ENCODE measurements at regions not wholly inside any gene's neighbourhood (a gene's known extent, or its start where the extent isn't known, plus 50 kb on each side); places are given as distances from the start of the nearest gene placed in this dataset.

DNA sequence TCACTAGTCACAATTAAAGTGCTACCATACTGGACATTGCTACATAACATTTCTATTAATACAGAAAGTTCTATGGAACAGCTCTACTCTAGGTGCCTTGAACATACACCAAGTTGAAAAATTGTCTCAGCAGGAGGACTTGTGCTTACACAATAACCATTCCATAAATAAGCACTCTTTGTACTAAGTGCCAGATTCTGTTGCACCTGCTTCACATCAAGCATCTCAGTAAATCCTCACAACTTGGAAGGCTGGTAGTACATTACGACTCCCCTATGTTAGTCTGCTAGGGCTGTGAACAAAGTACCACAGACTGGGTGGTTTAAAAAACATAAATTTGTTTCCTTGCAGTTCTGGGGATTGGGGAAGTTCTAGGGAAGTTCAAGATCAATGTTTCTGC lies 296.9 kb upstream of the NCKAP5 start:
- Histone ChIP-seq H3K9me3 (ENCODE audit: insufficient read depth, low read depth, low read length) (peaks cover 6% of the 10 kb centered on the region; the same call in 1 of the 2 replicates), H3K9ac (ENCODE audit: low read depth, low read length, poor library complexity, severe bottlenecking) (no peak overlapping the region), H3K4me2 (ENCODE audit: low read depth, low read length, poor library complexity, severe bottlenecking) (no peak overlapping the region), H3K36me3 (ENCODE audit: insufficient read depth, low read length) (no peaks in the 10 kb centered on the region), H3K9me2 (replicated peaks; ENCODE audit: low read depth, low read length) (no peaks in the 10 kb centered on the region), H3K4me1 (ENCODE audit: insufficient read depth, low read length, poor library complexity, severe bottlenecking) (no peaks in the 10 kb centered on the region), H4K20me1 (ENCODE audit: insufficient read depth, low read length, poor library complexity, severe bottlenecking) (no peaks in the 10 kb centered on the region), H3F3A (ENCODE audit: low read depth) (no peaks in the 10 kb centered on the region), H3K27me3 (ENCODE audit: insufficient read depth, low read length, poor library complexity, severe bottlenecking) (no peaks in the 10 kb centered on the region), H3K4me3 (ENCODE audit: low read length, poor library complexity, severe bottlenecking) (no peak overlapping the region), H3K79me2 (ENCODE audit: insufficient read depth, low read length) (no peaks in the 10 kb centered on the region), H2AFZ (ENCODE audit: low read length) (no peak overlapping the region)
- TF ChIP-seq EZH2phosphoT487 (IDR thresholded peaks at IDR 0.05; ENCODE audit: borderline replicate concordance) = no peak
- TF ChIP-seq, protein P1, sequence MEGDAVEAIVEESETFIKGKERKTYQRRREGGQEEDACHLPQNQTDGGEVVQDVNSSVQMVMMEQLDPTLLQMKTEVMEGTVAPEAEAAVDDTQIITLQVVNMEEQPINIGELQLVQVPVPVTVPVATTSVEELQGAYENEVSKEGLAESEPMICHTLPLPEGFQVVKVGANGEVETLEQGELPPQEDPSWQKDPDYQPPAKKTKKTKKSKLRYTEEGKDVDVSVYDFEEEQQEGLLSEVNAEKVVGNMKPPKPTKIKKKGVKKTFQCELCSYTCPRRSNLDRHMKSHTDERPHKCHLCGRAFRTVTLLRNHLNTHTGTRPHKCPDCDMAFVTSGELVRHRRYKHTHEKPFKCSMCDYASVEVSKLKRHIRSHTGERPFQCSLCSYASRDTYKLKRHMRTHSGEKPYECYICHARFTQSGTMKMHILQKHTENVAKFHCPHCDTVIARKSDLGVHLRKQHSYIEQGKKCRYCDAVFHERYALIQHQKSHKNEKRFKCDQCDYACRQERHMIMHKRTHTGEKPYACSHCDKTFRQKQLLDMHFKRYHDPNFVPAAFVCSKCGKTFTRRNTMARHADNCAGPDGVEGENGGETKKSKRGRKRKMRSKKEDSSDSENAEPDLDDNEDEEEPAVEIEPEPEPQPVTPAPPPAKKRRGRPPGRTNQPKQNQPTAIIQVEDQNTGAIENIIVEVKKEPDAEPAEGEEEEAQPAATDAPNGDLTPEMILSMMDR (conservative IDR thresholded peaks at IDR 0.05; ENCODE audit: low read length) = no peak

DNA sequence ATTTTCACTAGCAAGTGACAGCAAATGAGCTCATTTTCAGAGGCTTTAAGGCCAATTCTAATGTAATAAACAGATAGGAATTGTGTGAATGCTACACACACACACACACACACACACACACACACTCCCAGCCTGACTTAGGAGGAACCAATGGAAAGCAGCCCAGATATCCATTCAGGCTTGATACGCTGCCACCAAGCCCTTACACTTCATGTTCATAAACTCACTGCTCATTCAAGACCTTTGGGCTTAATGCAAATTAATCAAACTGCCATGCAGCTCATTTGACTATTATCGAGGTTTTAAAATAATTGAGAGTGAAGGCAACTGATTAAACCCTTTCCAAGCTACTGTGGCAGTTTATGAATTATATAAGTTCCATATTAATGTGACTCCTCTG lies 298.9 kb upstream of the NCKAP5 start:
- no peak overlapping the region for H3K4me2 ChIP-seq (ENCODE audit: low read depth, low read length, poor library complexity, severe bottlenecking)

DNA sequence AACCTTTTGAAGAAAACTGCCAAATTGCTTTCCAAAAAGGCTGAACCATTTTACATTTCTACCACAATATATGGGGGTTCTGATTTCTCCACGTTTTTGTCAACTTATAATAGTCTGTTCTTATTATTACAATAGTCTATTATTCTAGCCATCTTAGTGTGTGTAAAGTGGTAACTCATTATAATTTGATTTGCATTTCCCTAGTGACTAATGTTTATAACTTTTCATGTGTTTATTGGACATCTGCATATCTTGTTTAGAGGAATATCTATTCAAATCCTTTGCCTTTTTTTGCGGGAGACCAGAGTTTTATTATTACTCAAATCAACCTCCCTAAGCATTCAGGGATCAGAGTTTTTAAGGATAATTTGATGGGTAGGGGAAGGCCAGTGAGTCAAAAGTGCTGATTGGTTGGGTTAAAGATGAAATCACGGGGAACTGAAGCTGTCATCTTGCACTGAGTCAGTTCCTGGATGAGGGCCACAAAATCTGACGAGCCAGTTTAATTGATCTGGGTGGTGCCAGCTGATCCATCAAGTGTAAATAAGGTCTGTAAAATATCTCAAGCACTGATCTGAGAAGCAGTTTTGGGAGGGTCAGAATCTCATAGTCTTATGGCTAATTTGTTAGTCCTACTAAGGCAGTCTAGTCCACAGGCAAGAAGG lies 303.4 kb upstream of the NCKAP5 start:
- H3K9me3 ChIP-seq (ENCODE audit: insufficient read depth, low read depth, low read length) = no peaks in the 10 kb centered on the region
- H3F3A ChIP-seq (ENCODE audit: low read depth) = no peaks in the 10 kb centered on the region
- H3K9ac ChIP-seq (ENCODE audit: low read depth, low read length, poor library complexity, severe bottlenecking) = no peak overlapping the region
- no peaks in the 10 kb centered on the region for H3K27me3 ChIP-seq (ENCODE audit: insufficient read depth, low read length, poor library complexity, severe bottlenecking)
- no peak overlapping the region for H2AFZ ChIP-seq (ENCODE audit: low read length)
- H3K4me3 ChIP-seq (ENCODE audit: low read length, poor library complexity, severe bottlenecking) = no peak overlapping the region
- no peaks in the 10 kb centered on the region for H3K79me2 ChIP-seq (ENCODE audit: insufficient read depth, low read length)
- H4K20me1 ChIP-seq (ENCODE audit: insufficient read depth, low read length, poor library complexity, severe bottlenecking) = no peaks in the 10 kb centered on the region
- no peaks in the 10 kb centered on the region for H3K36me3 ChIP-seq (ENCODE audit: insufficient read depth, low read length)
- H3K4me2 ChIP-seq (ENCODE audit: low read depth, low read length, poor library complexity, severe bottlenecking) = no peak overlapping the region
- H3K4me1 ChIP-seq (ENCODE audit: insufficient read depth, low read length, poor library complexity, severe bottlenecking) = no peaks in the 10 kb centered on the region
- TF ChIP-seq, protein P1 (conservative IDR thresholded peaks at IDR 0.05; ENCODE audit: low read length) = no peak
- no peak for TF ChIP-seq EZH2phosphoT487 (IDR thresholded peaks at IDR 0.05; ENCODE audit: borderline replicate concordance)
- no peaks in the 10 kb centered on the region for H3K9me2 ChIP-seq (replicated peaks; ENCODE audit: low read depth, low read length)

More for the DNA sequence above, 298.9 kb upstream of the NCKAP5 start:
- H3F3A ChIP-seq (ENCODE audit: low read depth) = no peaks in the 10 kb centered on the region
- H4K20me1 ChIP-seq (ENCODE audit: insufficient read depth, low read length, poor library complexity, severe bottlenecking) = no peaks in the 10 kb centered on the region
- no peak overlapping the region for H3K4me3 ChIP-seq (ENCODE audit: low read length, poor library complexity, severe bottlenecking)
- peaks cover 6% of the 10 kb centered on the region; the same call in 1 of the 2 replicates for H3K9me3 ChIP-seq (ENCODE audit: insufficient read depth, low read depth, low read length)
- H2AFZ ChIP-seq (ENCODE audit: low read length) = no peak overlapping the region
- no peaks in the 10 kb centered on the region for H3K4me1 ChIP-seq (ENCODE audit: insufficient read depth, low read length, poor library complexity, severe bottlenecking)
- no peaks in the 10 kb centered on the region for H3K9me2 ChIP-seq (replicated peaks; ENCODE audit: low read depth, low read length)
- no peak overlapping the region for H3K9ac ChIP-seq (ENCODE audit: low read depth, low read length, poor library complexity, severe bottlenecking)
- no peaks in the 10 kb centered on the region for H3K27me3 ChIP-seq (ENCODE audit: insufficient read depth, low read length, poor library complexity, severe bottlenecking)
- H3K36me3 ChIP-seq (ENCODE audit: insufficient read depth, low read length) = no peaks in the 10 kb centered on the region
- TF ChIP-seq EZH2phosphoT487 (IDR thresholded peaks at IDR 0.05; ENCODE audit: borderline replicate concordance) = no peak
- TF ChIP-seq, protein P1 (conservative IDR thresholded peaks at IDR 0.05; ENCODE audit: low read length) = no peak
- no peaks in the 10 kb centered on the region for H3K79me2 ChIP-seq (ENCODE audit: insufficient read depth, low read length)

Measured in Loucy (cell line).